Medulla oblongata (tissue), 1 donor: ENCODE measurements at regions not wholly inside any gene's neighbourhood (a gene's known extent, or its start where the extent isn't known, plus 50 kb on each side); places are given as distances from the start of the nearest gene placed in this dataset.
A peak's percentile ranks its signal among the peaks of the same experiment; 100 is the strongest.
"Not testable (repeated sequence)": the region's sequence is repeated elsewhere in the genome, so short reads cannot be mapped to it uniquely, and the experiment has no call there.

ENCODE experiments used
- DNase-seq: peaks from one replicate; pipeline ENCODE4 v3.0.0-alpha.2; 2015; ENCODE audit errors: extremely low spot score

DNA sequence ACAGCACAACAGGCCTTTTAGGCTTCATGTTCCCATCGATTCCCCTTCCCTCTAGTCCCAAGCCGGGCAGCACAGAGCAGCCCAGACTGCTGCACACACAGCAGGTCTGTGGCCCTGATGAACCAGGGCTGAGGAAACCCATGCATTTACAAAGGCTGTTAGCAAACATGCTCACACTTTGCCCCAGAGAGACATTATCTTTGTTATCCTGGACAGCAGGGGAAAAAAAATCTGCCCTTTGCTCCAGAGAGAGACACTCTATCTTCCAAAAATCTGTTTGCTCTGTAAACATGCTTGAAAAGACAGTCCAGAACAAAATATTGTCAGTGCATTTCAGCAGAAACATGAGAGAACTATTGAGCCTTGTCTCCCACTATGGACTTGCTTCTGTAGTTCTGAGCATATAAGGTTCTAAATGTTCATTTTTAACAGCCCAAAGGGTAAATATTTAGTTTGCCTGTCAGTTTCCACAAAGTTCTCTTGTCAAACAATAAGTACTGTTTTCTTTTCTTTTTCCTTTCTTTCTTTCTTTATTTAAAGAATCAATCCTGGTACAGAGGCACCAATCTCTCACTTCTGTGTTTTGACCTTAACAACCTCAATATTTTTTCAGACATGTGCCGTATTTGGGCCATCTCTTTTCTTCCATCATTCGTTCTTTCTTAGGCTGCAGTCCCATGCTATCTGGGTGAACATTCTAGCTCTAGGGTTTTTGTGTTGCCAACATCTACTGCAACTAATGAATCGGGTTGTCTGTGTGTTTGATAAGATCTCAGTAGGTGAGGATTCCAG, 468.0 kb downstream of the EPM2A start:
- DNase-seq = no peak

DNA sequence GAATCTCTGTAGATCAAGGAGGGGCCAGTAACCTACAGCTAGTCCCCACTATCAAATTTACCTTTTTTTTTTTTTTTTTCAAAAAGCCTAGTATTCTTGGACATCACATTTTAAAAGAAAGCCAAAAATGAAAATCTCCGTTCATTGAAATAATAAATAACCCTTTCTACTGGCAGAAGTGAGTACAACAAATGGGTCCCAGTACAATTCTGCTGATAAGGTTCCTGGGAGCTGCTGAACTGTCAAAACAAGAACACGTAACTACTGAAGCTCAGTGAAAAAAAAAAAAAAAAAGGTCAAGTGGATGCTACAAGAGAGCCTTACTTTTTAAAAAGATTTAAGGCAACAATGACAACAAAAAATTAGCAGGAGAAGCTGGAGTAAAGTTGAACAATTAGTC, 464.9 kb downstream of the EPM2A start:
- DNase-seq = no peak

DNA sequence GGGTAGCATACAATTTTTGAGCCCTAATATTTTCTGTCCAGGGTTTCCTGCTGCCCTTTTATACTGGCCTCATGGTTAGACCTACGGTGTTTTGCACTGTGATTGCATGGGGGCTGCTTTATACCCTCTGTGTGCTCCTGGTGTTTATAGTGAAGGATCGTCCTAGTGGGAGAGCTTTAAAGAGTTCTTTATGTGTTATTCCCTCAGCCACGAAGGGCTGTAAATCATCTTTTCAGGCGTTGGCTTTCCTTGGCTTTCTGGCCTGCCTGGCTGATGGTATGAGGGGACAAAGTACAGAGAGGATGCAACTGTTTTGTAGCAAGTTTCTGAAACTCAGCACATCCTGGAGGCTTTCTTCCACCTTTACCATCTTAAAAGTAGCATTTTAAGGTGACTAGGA, 464.3 kb downstream of the EPM2A start:
- DNase-seq = no peak

DNA sequence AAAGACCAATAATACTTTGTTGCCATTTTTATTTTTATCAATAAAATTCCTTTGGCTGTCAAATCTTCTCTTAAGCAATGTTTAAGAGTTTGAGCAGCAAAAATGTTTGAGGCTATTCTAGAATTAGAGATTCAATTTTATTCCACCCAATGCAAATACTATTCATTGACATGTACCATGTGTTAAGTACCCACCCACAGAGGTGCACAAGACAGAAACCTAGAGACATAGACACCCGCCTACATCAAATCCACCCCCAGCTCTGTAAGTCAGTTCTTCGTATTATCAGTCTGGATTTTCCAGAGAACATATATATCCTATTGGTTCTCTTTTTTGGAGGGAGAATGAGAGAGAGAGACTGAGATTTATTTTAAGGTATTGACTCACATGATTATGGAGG, 463.7 kb downstream of the EPM2A start:
- DNase-seq = no peak

DNA sequence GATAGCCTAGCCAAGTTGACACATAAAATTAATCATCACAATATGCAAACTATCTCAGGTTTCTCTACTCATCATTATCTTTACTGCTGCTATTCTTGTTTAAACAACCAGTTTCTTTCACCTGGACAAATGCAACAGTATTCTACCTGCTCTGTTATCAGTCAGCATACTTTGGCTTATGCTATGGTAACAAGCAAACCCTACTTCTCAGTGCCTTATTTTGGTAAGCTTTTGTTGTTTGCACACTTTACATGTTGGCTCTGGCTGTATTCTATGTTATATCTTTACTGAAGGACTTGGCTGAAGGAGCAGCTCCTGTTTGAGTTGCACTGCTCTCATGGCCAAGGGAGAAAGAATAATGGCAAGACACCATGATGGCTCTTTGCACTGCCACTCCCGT, 463.1 kb downstream of the EPM2A start:
- DNase-seq = no peak

DNA sequence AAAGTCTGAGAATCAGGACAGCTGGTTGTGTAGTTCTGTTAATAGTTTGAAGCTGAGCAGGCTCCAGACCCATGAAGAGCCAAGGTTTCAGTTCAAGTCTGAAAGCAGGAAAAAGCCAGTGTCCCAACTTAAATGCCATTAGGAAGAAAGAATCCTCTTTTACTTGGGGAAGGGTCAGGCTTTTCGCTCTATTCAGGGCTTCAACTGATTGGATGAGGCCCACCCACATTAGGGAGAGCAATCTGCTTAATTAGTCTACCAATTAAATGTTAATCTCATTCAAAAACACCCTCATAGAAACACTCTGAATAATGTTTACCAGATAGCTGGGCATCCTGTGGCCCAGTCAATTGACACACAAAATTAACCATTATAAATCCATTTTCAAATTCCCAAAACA, 462.2 kb downstream of the EPM2A start:
- no peak for DNase-seq

DNA sequence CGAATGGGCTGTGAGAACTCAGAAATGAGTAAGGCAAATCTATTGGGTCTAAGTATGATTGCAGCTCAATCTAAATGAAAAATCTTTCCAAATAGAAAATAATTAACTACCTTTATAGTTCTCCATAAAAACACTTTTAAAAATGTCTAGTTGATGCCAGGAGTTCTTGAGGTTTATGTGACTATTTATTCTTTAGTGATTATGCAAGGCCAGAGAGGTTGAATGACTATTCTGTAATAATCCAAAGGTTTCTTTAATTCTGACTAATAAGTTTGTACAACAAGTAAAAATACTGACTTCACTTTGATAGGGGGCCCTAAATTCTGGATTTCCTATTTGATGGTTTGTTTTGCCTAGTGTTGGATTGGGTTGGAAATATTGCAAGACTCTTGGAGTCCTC, 461.2 kb downstream of the EPM2A start:
- DNase-seq = no peak

DNA sequence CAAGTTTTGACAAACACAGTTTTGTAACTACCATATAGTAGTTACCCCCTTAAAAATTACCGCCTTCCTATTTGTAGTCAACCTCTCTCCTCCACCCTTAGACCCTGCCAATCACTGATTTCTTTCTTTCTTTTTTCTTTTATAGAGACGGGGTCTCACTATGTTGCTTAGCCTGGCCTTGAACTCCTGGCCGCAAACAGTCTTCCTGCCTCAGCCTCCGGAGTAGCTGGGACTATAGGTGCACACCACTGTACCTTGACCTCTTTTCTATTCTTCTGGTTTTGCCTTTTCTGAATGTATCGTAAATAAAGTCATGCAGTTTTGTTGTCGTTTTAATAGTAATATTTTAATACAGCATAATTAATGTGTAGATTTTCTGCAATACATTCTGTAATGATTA, 460.3 kb downstream of the EPM2A start:
- no peak for DNase-seq

DNA sequence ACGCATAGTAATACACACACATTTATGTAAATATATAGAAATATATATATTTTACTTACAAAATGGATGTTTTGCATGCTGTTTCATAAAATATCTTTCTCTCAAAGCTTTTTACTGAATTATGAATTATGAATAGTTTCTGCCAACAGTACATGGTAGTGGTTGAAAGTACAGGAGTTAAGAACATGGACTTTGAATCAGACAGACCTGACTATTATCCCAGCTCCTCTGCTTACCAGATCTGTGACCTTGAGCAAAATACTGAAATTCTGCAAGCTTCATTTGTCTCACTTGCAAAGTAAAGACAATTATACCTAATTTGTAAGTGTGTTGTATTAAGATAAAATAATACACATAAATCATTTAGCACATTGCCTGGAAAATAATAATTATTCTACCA, 459.5 kb downstream of the EPM2A start:
- no peak for DNase-seq

DNA sequence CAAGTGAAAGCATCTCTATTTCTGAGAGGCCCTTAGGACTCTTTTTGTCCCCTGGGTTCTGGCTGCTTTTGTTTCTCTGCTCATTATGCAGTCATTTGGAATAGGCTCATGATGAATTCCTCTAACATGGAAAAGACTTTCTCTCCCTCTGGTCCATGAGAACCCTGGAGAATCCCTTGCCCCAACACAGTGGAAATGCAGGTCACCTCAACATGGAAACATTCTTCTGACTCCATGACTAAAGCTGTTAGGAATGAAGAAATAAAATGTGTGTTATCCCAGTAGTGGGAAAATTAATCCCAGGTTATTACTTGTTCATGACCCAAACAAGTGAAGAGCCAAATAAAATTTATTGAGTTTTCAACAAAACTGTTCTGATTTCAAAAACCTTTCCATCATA, 458.6 kb downstream of the EPM2A start:
- no peak for DNase-seq

DNA sequence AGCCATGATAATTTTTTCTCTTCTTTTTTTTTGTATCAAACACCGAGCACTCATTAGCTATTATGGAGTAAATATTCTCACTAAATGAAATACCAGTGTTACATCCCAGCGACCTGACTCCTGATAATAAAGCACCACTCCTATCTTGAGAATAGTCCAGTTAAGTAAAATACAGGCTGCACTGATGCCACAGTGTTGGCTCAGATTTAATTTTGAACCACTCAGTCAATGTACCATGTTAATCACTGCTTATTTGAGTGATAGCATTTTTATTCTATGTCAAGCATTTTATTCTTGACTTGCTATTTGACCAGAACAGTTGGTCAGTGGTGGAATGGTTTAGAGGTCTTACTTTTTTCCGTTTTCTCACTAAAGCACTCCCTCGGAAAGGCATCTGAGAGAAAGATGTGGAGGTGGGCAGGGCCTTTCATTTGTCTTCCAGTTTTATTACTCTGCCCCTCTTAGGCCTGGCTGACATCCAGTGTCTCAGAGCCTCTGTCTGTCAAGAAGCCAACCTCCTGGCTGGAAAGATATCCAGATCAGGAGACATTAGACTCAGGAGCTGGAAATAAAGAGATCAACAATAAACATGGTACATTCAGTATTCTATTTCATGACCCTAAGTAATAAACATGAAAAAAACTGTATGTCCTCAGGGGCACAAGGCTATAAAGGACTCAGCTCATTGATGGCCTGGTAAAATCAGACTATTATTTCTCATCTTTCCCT, 457.8 kb downstream of the EPM2A start:
- peak; percentile 4 for DNase-seq

DNA sequence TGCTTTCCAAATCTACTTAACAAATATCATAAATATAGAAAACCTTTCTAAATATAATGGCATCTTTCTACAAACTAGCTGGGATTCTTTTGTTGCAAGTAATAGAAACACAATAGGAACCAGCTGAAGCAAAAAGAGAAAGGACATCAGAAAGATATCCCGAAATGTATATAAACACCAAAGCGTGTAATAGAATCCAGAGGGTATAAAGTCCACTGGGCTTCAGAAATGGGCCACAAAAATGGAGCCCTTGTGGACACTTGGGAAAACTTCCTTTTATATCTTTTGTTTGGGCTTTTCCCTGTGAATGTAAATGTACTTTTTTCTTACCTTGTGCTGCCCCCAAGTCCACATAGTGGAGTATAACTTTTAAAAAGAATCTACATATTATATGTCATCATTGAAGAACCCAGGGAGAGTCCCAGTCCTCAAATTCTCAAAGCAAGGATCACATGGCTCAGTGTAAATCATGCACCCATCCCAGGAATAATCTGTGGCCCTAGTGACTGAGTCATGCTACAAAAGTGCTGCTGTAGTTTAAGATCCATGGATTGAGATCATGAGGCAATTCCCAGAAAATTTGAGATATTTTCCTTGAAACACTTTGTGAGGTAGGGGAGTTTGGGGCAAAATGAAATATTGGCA, 457.0 kb downstream of the EPM2A start:
- no peak for DNase-seq

DNA sequence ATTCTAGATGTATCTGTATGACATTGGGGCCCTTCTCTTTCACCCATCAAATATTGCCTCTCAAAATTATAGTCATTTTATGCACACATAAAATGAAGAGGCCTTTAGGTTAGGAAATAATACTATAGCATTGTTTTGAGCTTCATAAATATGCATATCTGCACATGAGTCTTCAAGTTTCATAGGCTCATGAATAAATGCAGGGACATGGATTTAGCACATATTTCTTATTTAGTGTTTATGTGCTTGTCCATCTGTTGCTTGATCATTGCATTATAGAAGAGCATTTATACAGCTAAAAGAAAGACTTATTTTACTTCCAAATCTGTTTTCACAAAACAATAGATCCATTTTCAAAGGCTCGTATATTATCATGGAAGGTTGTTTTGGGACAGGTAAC, 455.8 kb downstream of the EPM2A start:
- DNase-seq = no peak

DNA sequence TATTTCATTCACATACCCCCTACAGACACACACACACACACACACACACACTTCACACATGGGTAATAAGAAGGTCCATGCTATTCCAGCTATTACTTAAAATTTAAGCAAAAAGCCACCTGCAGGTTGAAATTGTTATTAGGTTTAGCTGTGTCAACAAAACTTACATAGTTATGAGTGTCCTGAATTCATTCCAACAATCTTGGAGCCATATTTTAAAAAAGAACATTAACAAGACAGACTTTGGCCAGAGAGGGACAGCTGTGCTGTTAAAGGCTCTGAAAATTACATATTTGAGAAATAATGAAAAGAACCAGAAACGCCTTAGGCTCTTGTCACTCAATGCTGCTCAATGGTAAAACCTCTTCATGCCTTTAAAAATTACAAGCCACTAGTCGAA, 455.3 kb downstream of the EPM2A start:
- DNase-seq = no peak

DNA sequence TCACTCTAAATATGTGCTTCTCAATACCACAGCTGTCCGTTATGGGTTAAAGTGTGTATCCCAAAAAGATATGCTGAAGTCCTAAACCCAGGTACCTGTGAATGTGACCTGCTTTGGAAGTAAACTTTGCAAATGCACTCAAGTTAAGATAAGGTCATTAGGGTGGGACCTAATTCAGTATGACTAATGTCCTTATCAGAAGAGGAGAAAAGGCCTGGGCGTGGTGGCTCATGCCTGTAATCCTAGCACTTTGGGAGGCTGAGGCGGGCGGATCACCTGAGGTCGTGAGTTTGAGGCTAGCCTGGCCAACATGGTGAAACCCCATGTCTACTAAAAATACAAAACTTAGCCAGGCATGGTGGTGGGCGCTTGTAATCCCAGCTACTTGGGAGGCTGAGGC, 452.1 kb downstream of the EPM2A start:
- not testable (repeated sequence) for DNase-seq

DNA sequence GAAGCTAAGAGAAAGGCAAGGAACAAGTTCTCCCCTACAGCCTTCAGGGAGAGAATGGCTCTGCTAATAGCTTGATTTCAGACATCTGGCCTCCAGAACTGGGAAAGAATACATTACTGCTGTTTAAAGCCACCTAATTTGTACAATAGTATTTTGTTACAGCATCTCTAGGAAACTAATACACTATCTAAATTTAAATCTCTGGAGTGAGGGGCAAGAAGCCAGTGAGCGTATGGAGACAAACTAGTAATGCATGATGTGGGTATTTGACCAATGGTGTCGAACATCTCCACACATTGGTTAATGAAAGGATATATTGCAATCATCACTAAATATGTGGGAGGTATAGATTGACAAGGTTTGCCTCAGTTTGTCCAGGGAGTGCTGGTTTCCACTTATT, 451.5 kb downstream of the EPM2A start:
- no peak for DNase-seq

DNA sequence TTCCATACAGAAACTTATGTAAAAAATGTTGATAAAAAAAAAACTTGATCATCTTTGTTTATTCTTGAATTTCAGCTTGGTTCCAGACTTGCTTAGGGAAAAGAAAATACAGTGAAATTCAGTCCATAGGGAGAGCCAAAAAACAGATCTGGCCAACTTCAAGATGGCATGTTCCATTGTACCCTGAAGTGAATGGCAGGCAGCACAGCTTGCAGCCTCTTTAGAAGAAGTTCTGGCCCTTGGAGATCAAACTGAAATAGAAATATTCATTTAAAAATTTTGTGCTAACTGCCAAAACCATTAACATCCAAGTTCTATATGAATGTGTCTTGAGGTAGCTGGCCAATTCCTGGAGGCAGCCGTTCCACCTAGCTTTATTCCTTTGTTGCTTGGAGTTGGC, 448.4 kb downstream of the EPM2A start:
- DNase-seq = no peak

DNA sequence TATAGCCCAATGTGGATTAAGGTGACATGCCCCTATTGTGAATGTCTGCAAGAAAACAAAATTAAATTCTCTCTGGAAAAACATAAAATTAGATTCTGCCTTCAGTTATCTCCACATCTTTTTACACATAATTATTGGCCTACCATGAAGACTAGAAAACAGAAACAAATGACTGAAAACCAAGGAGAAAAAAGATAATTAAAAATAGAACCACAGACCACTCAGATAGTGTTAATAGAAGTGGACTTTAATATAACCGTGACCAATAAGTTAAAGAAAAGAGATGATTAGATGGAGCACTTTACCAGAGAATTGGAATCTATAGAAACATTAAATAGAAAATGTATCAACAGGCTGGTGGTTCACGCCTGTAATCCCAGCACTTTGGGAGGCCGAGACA, 445.7 kb downstream of the EPM2A start:
- DNase-seq = no peak

DNA sequence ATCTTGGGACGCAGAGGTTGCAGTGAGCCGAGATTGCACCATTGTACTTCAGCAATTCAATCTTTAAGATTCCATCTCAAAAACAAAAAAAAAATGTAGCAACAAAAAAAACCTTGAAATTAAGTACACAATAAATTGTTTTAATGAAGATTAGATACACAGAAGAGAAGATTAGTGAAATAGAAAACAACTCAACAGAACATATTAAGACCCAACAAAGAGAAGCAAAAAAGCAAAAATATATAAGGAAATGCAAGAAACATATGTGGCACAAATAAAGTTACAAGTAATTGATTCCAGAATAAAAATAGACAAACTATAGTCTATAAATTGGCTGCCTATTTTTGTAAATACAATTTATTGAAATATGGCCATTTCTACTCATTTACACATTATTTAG, 445.2 kb downstream of the EPM2A start:
- no peak for DNase-seq

DNA sequence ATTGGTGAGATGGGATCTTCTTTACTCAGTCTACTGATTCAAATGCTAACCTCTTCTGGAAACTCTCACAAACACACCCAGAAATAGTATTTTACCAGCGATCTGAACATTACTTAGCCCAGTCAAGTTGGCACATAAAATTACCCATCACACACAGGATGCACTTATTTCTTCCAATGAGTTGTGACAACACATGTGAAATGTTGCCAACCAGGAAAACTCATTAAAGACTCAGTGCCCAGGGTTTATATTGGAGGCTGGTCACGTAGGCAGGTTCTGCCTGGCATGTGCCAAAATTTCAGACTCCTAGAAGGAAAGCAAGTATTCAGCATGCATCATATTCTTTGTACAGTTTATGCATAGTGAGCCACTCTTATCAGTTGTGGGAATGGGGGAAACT, 443.3 kb downstream of the EPM2A start:
- DNase-seq = no peak

DNA sequence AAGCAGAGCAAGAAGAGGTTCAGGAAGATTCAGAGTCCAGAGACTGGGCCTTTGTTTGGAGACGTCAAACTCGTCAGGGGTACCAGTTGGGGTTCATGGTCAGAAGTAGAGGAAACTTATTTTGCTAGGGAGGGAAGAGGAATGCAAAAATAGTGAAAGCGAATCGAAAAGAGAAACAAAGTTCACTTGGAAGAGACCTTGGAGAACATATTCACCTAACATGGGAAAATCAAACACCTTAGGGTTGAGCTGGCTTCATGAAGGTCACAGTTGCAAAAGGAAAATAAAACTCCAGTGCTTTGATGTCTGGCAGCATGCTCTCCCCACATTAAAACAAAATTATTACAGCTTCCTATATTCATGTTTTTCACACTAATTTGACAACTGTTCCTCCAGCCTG, 440.4 kb downstream of the EPM2A start:
- no peak for DNase-seq

DNA sequence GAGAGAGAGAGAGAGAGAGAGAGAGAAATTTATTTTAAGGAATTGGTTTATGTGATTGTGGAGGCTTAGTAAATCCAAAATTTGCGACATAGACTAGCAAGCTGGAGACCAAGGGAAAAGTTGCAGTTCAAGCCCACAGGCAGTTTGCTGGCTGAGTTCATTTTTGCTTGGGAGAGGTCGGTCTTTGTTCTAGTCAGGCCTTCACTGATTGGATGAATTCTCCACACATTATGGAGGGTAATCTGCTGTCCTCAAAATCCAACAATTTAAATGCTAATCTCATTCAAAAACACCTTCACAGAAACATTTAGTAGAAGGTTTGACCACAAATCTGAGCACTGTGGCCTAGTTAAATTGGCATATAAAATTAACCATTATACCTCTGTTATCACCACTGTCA, 439.6 kb downstream of the EPM2A start:
- no peak for DNase-seq

DNA sequence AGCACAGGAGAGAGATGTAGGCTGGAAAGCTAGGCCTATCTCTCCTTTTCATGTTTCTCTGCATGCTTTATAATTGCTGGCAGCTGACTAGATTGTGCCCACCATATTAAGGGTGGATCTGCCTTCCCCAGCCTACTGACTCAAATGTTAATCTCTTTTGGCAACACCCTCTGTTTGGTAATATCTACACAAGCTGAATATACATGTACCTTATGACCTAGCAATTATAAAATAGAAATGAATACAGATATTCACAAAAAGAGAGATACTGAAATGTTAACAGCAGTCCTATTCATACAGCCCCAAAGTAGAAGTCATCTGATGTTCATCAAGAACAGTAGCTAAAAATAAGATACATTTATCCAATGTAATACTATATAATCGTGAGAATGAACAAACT, 429.6 kb downstream of the EPM2A start:
- no peak for DNase-seq
